Endothelial cell of umbilical vein (primary cell): ENCODE measurements at regions not wholly inside any gene's neighbourhood (a gene's known extent, or its start where the extent isn't known, plus 50 kb on each side); places are given as distances from the start of the nearest gene placed in this dataset.

Experiments
- BruUV-seq: library from RNA; stranded (reverse); fragments of 400-500 nt; replicated peaks from 2 replicates; lab custom pipeline; 2021; lab: Mats Ljungman, UMichigan
- CTCF ChIA-PET: fragments of 300-600, 350-600 bp; sonication (Branson Sonifier 250); formaldehyde crosslinking; loops from one replicate; lab custom pipeline; 2021; ENCODE audit warnings: antibody characterized with exemption, inconsistent platforms; lab: Charles Lee
- POLR2A ChIA-PET: fragments of 300-600, 350-600 bp; sonication (Branson Sonifier 250); formaldehyde crosslinking; loops from one replicate; lab custom pipeline; 2021; ENCODE audit warnings: antibody characterized with exemption, inconsistent platforms; lab: Charles Lee
- DNase-seq: peaks from one replicate; pipeline ENCODE4 v3.0.0-alpha.2; 2011; ENCODE audit warnings: low read depth, low spot score
- FAIRE-seq: peaks from 2 replicates; lab custom pipeline; 2011; peaks lifted over from hg19 to GRCh38; lab: Jason Lieb, UNC
- H2AFZ ChIP-seq: 2 replicates; pipeline ENCODE4 v1.6.0; 2012; ENCODE audit warnings: low read depth, low read length, control low read depth, inconsistent platforms
- H3K27ac ChIP-seq: 2 replicates; pipeline ENCODE4 v1.5.1; 2011; ENCODE audit warnings: low read depth, mild to moderate bottlenecking, control low read depth, low read length, moderate library complexity; ENCODE audit not compliant: insufficient read depth
- H3K27me3 ChIP-seq, 2 experiments: 2 replicates each; pipeline versions ENCODE4 v1.6.0 to v1.6.1; 2011; ENCODE audit warnings: low read length in 2 of 2, mixed read lengths in 1 of 2; ENCODE audit not compliant: control insufficient read depth in 2 of 2, insufficient read depth in 2 of 2
- H3K36me3 ChIP-seq, 2 experiments: 2 replicates in 1 of 2; 3 replicates in 1 of 2; pipeline ENCODE4 v1.5.1; 2011; ENCODE audit warnings: low read length in 2 of 2, mild to moderate bottlenecking in 1 of 2, moderate library complexity in 1 of 2; ENCODE audit not compliant: control insufficient read depth in 2 of 2, insufficient read depth in 2 of 2; ENCODE audit errors: extremely low read depth in 1 of 2
- H3K4me1 ChIP-seq: 3 replicates; pipeline ENCODE4 v1.5.1; 2011; ENCODE audit warnings: mild to moderate bottlenecking, low read length; ENCODE audit not compliant: control insufficient read depth, insufficient read depth; ENCODE audit errors: extremely low read depth
- H3K4me2 ChIP-seq: 2 replicates; pipeline ENCODE4 v1.6.1; 2011; ENCODE audit warnings: low read length, control low read depth, mixed read lengths; ENCODE audit not compliant: insufficient read depth
- H3K4me3 ChIP-seq, 3 experiments: fragments of 200-600 bp in 1 of 3; sonication (generic), shearing (Covaris generic) in 1 of 3; replicated peaks in 1 of 3; 2 replicates each; pipeline ENCODE4 v1.5.1; 2011 to 2016; ENCODE audit warnings: control low read depth in 3 of 3, low read length in 3 of 3, mild to moderate bottlenecking in 2 of 3, inconsistent platforms in 1 of 3, low read depth in 1 of 3, moderate library complexity in 1 of 3; ENCODE audit not compliant: insufficient read depth in 1 of 3
- H3K79me2 ChIP-seq: 2 replicates; pipeline ENCODE4 v1.6.0; 2012; ENCODE audit warnings: low read length, inconsistent platforms; ENCODE audit not compliant: control insufficient read depth, insufficient read depth
- H3K9ac ChIP-seq: replicated peaks from 2 replicates; pipeline ENCODE3; 2011; ENCODE audit warnings: low read length, control low read depth; ENCODE audit not compliant: insufficient read depth; ENCODE audit errors: extremely low read depth
- H3K9me1 ChIP-seq: replicated peaks from 3 replicates; pipeline ENCODE4 v1.6.0; 2011; ENCODE audit warnings: mild to moderate bottlenecking, low read length; ENCODE audit not compliant: control insufficient read depth, insufficient read depth; ENCODE audit errors: extremely low read depth
- H3K9me3 ChIP-seq: replicated peaks from 2 replicates; pipeline ENCODE4 v1.5.1; 2012; ENCODE audit warnings: low read length, inconsistent platforms; ENCODE audit not compliant: control insufficient read depth, insufficient read depth
- H4K20me1 ChIP-seq: replicated peaks from 2 replicates; pipeline ENCODE3; 2011; ENCODE audit warnings: mild to moderate bottlenecking, low read length; ENCODE audit not compliant: control insufficient read depth, insufficient read depth; ENCODE audit errors: extremely low read depth
- CTCF ChIP-seq, 2 donors: IDR thresholded peaks; 1 replicate in 1 of 2; 2 replicates in 1 of 2; pipeline ENCODE4 v1.5.1; 2011; ENCODE audit warnings: low read length in 2 of 2, mild to moderate bottlenecking in 2 of 2, moderate library complexity in 2 of 2, control low read depth in 1 of 2, inconsistent platforms in 1 of 2, low read depth in 1 of 2; ENCODE audit not compliant: insufficient read depth in 1 of 2; ENCODE audit errors: extremely low read depth in 1 of 2
- EZH2 ChIP-seq: IDR thresholded peaks from 2 replicates; pipeline ENCODE4 v1.6.1; 2012; ENCODE audit warnings: borderline replicate concordance, low read depth, mild to moderate bottlenecking, moderate library complexity, low read length, inconsistent platforms; ENCODE audit not compliant: severe bottlenecking
- FOS ChIP-seq: IDR thresholded peaks from 2 replicates; pipeline ENCODE4 v1.6.1; 2011; ENCODE audit warnings: mild to moderate bottlenecking, low read length, moderate library complexity, borderline replicate concordance; ENCODE audit not compliant: insufficient read depth
- GATA2 ChIP-seq: IDR thresholded peaks from 2 replicates; pipeline ENCODE4 v1.7.0; 2011; ENCODE audit warnings: low read depth, mild to moderate bottlenecking, moderate library complexity, mixed read lengths, low read length; ENCODE audit not compliant: insufficient read length, insufficient read depth
- JUN ChIP-seq: IDR thresholded peaks from 2 replicates; pipeline ENCODE4 v1.6.1; 2011; ENCODE audit warnings: borderline replicate concordance, low read depth; ENCODE audit not compliant: insufficient read length, insufficient read depth
- MAX ChIP-seq: IDR thresholded peaks from 2 replicates; pipeline ENCODE4 v1.6.1; 2011; ENCODE audit not compliant: insufficient read depth, insufficient read length
- MYC ChIP-seq: IDR thresholded peaks from one replicate; pipeline ENCODE4 v1.6.1; 2011; ENCODE audit warnings: mild to moderate bottlenecking, low read depth, low read length
- POLR2A ChIP-seq: IDR thresholded peaks from 2 replicates; pipeline ENCODE4 v1.6.1; 2012; ENCODE audit warnings: low read depth, mild to moderate bottlenecking, control low read depth, low read length
- POLR2AphosphoS5 ChIP-seq: IDR thresholded peaks from 2 replicates; pipeline ENCODE4 v1.6.1; 2012; ENCODE audit warnings: low read depth, mild to moderate bottlenecking, control low read depth, low read length, moderate library complexity; ENCODE audit not compliant: insufficient read depth
- dilution Hi-C: fragments of 300-500 bp; cut with MboI; formaldehyde crosslinking; loops from one replicate; pipeline ENCODE4 v1.15.0; 2019; ENCODE audit warnings: low sequenced_read_pairs; ENCODE audit not compliant: extremely low pct_ligation_motif_present
- intact Hi-C: fragments of 100-400 bp; cut with micrococcal nuclease; formaldehyde crosslinking; loops from one replicate; pipeline ENCODE4 v1.10.0; 2022

DNA sequence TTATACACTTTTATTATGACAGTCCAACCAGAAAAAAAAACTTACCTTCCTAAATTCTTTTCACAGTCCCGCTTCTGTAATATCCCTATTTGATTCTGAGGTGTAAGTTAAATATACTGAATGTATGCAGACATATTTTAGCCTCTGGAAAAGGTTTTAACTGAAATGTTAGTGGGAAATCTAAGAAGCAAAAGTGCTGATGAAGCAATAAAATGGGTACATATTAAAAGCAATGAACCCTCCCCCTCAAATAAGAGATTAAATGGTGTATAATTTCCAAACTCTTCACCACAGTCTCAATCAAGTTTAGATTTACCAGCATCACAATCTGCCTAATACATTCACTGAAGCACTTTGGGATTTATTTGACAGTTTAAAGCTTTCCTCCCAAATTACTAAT lies 688.3 kb upstream of the DIAPH2 start:
- no peaks in the 10 kb centered on the region for H4K20me1 ChIP-seq

More for the DNA sequence above, 688.3 kb upstream of the DIAPH2 start:
- FAIRE-seq (no peak), DNase-seq (no peak)
- Histone ChIP-seq H3K79me2 (no peaks in the 10 kb centered on the region), H3K4me3 (no peak overlapping the region), H3K9me1 (no peaks in the 10 kb centered on the region), H3K27me3 (no peaks in the 10 kb centered on the region), H2AFZ (no peak overlapping the region), H3K36me3 (no peaks in the 10 kb centered on the region), H3K27ac (no peak overlapping the region), H3K9ac (no peak overlapping the region), H3K4me1 (peaks cover 11% of the 10 kb centered on the region), H3K9me3 (no peaks in the 10 kb centered on the region), H3K4me2 (no peak overlapping the region)
- ChIA-PET CTCF (no interaction called here), POLR2A (no interaction called here)
- dilution Hi-C loops (no loop called here), intact Hi-C loops (no loop called here)
- no TSS peak for BruUV-seq
- TF ChIP-seq EZH2 (no peak), JUN (no peak), GATA2 (no peak), POLR2AphosphoS5 (no peak), MAX (no peak), MYC (no peak), CTCF (IDR thresholded peaks at IDR 0.05; ENCODE audit: extremely low read depth in 1 of 2, insufficient read depth in 1 of 2, low read depth in 1 of 2, low read length in 2 of 2) (no peak), POLR2A (no peak), FOS (no peak)
